HCT116 (cell line): ENCODE measurements at regions not wholly inside any gene's neighbourhood (a gene's known extent, or its start where the extent isn't known, plus 50 kb on each side); places are given as distances from the start of the nearest gene placed in this dataset.

Experiments
- ATAC-seq: fragments of 200-7000 bp; cut with Tn5 transposase; 2 replicates; pipeline ENCODE4 v1.9.1; 2020; ENCODE audit warnings: mild to moderate bottlenecking, moderate library complexity
- BruUV-seq: library from RNA; stranded (reverse); fragments of 400-500 nt; replicated peaks from 2 replicates; lab custom pipeline; 2021; lab: Mats Ljungman, UMichigan
- CTCF ChIA-PET: fragments of 300-600 bp; sonication (Branson Sonifier 250); formaldehyde crosslinking; loops from one replicate; lab custom pipeline; 2021; ENCODE audit warnings: antibody characterized with exemption; lab: Charles Lee
- POLR2A ChIA-PET: fragments of 300-600, 350-600 bp; sonication (Branson Sonifier 250); formaldehyde crosslinking; loops from one replicate; lab custom pipeline; 2021; ENCODE audit warnings: antibody characterized with exemption; lab: Charles Lee
- RAD21 ChIA-PET, 2 experiments: fragments of 300-600 bp; sonication (Branson Sonifier 250); formaldehyde crosslinking; loops; one replicate each; lab custom pipeline; 2023; ENCODE audit warnings: low total read pairs in 2 of 2; ENCODE audit not compliant: uncharacterized antibody in 2 of 2, unreplicated experiment in 2 of 2, low non-redundant PET in 1 of 2; lab: Charles Lee
- DNase-seq: peaks from one replicate; pipeline ENCODE4 v3.0.0-alpha.2; 2010; ENCODE audit warnings: low read depth, low spot score
- H2AFZ ChIP-seq: fragments of 200-600 bp; shearing (Covaris generic), sonication (generic); 2 replicates; pipeline ENCODE4 v1.6.1; 2017; ENCODE audit warnings: low read depth, mixed run types, mixed read lengths, antibody characterized with exemption, low read length; ENCODE audit not compliant: poor library complexity, severe bottlenecking
- H3K27ac ChIP-seq: 2 replicates; pipeline ENCODE4 v1.5.1; 2012; ENCODE audit warnings: low read depth, low read length
- H3K27me3 ChIP-seq: fragments of 200-600 bp; sonication (generic); 2 replicates; pipeline ENCODE4 v1.6.1; 2016; ENCODE audit warnings: mixed run types, low read length, mixed read lengths; ENCODE audit not compliant: insufficient read depth
- H3K36me3 ChIP-seq, 2 experiments: fragments of 200-500 bp in 1 of 2; fragments of 200-600 bp in 1 of 2; sonication (Bioruptor generic) in 1 of 2; sonication (generic) in 1 of 2; 2 replicates each; pipeline versions ENCODE4 v1.5.1 to v1.6.1; 2014 to 2016; ENCODE audit warnings: low read length in 2 of 2, inconsistent platforms in 1 of 2, mixed read lengths in 1 of 2, mixed run types in 1 of 2; ENCODE audit not compliant: insufficient read depth in 2 of 2, control insufficient read depth in 1 of 2
- H3K4me1 ChIP-seq, 2 experiments: fragments of 200-600 bp in 1 of 2; sonication (generic) in 1 of 2; 2 replicates each; pipeline versions ENCODE4 v1.5.1 to v1.6.1; 2012 to 2017; ENCODE audit warnings: low read length in 2 of 2, inconsistent platforms in 1 of 2, mild to moderate bottlenecking in 1 of 2, mixed read lengths in 1 of 2, mixed run types in 1 of 2, moderate library complexity in 1 of 2; ENCODE audit not compliant: insufficient read depth in 2 of 2, control insufficient read depth in 1 of 2
- H3K4me2 ChIP-seq: fragments of 200-600 bp; sonication (generic); 2 replicates; pipeline ENCODE4 v1.6.1; 2017; ENCODE audit warnings: mixed run types, low read length, mixed read lengths
- H3K4me3 ChIP-seq, 2 experiments: fragments of 200-600 bp in 1 of 2; sonication (generic) in 1 of 2; replicated peaks in 1 of 2; 2 replicates each; pipeline ENCODE4 v1.5.1; 2011 to 2016; ENCODE audit warnings: low read length in 2 of 2, control low read depth in 1 of 2, low read depth in 1 of 2, mild to moderate bottlenecking in 1 of 2, mixed read lengths in 1 of 2, mixed run types in 1 of 2
- H3K79me2 ChIP-seq: fragments of 200-600 bp; sonication (generic); 2 replicates; pipeline ENCODE4 v1.6.1; 2017; ENCODE audit warnings: mild to moderate bottlenecking, mixed run types, low read length, moderate library complexity, mixed read lengths; ENCODE audit not compliant: insufficient read depth
- H3K9ac ChIP-seq: fragments of 200-600 bp; sonication (generic); 2 replicates; pipeline ENCODE4 v1.6.1; 2016; ENCODE audit warnings: low read length, mixed read lengths
- H3K9me2 ChIP-seq: fragments of 200-600 bp; sonication (generic), shearing (Covaris generic); 2 replicates; pipeline ENCODE4 v1.6.1; 2017; ENCODE audit warnings: mixed run types, mild to moderate bottlenecking, moderate library complexity; ENCODE audit not compliant: insufficient read depth
- H3K9me3 ChIP-seq, 2 experiments: fragments of 200-500 bp in 1 of 2; fragments of 200-600 bp in 1 of 2; sonication (Bioruptor generic) in 1 of 2; sonication (generic) in 1 of 2; 2 replicates each; pipeline ENCODE4 v1.6.1; 2014 to 2017; ENCODE audit warnings: low read length in 2 of 2, mixed read lengths in 2 of 2, inconsistent platforms in 1 of 2, low read depth in 1 of 2, mild to moderate bottlenecking in 1 of 2, mixed run types in 1 of 2, moderate library complexity in 1 of 2; ENCODE audit not compliant: control insufficient read depth in 1 of 2, insufficient read depth in 1 of 2
- H4K20me1 ChIP-seq: fragments of 200-600 bp; sonication (generic), shearing (Covaris generic); 2 replicates; pipeline ENCODE4 v1.6.1; 2017; ENCODE audit warnings: mixed run types, mild to moderate bottlenecking, moderate library complexity; ENCODE audit not compliant: insufficient read depth
- ATF3 ChIP-seq: IDR thresholded peaks from 2 replicates; pipeline ENCODE4 v1.6.1; 2012
- CBX3 ChIP-seq: IDR thresholded peaks from 2 replicates; pipeline ENCODE4 v1.6.1; 2012; ENCODE audit warnings: low read depth
- CEBPB ChIP-seq: IDR thresholded peaks from 2 replicates; pipeline ENCODE4 v1.6.1; 2012; ENCODE audit warnings: low read depth
- EGR1 ChIP-seq: IDR thresholded peaks from 2 replicates; pipeline ENCODE4 v1.6.1; 2012; ENCODE audit warnings: low read depth
- ELF1 ChIP-seq: IDR thresholded peaks from 2 replicates; pipeline ENCODE4 v1.6.1; 2012; ENCODE audit warnings: low read depth, borderline replicate concordance
- EZH2phosphoT487 ChIP-seq: fragments of 200-600 bp; IDR thresholded peaks from 2 replicates; pipeline ENCODE4 v1.6.1; 2018; ENCODE audit warnings: antibody characterized with exemption, borderline replicate concordance
- JUND ChIP-seq: IDR thresholded peaks from 2 replicates; pipeline ENCODE4 v1.6.1; 2012
- MAX ChIP-seq: IDR thresholded peaks from 2 replicates; pipeline ENCODE4 v1.6.1; 2012
- POLR2A ChIP-seq: IDR thresholded peaks from 2 replicates; pipeline ENCODE4 v1.7.0; 2011; ENCODE audit warnings: borderline replicate concordance; ENCODE audit not compliant: insufficient read depth, insufficient read length; ENCODE audit errors: extremely low read depth
- POLR2AphosphoS5 ChIP-seq: IDR thresholded peaks from 2 replicates; pipeline ENCODE4 v1.6.1; 2011; ENCODE audit warnings: mild to moderate bottlenecking, low read depth, low read length, moderate library complexity
- RAD21 ChIP-seq: IDR thresholded peaks from 2 replicates; pipeline ENCODE4 v1.6.1; 2012; ENCODE audit warnings: low read depth, mild to moderate bottlenecking
- REST ChIP-seq: IDR thresholded peaks from 2 replicates; pipeline ENCODE4 v1.6.1; 2012; ENCODE audit warnings: low read depth
- SIN3A ChIP-seq: IDR thresholded peaks from 2 replicates; pipeline ENCODE4 v1.6.1; 2012; ENCODE audit warnings: low read depth
- SP1 ChIP-seq: IDR thresholded peaks from 2 replicates; pipeline ENCODE4 v1.6.1; 2012; ENCODE audit warnings: low read depth
- SRF ChIP-seq: IDR thresholded peaks from 2 replicates; pipeline ENCODE4 v1.6.1; 2012; ENCODE audit warnings: low read depth
- TCF7L2 ChIP-seq: IDR thresholded peaks from 2 replicates; pipeline ENCODE4 v1.7.0; 2011; ENCODE audit warnings: borderline replicate concordance, inconsistent platforms; ENCODE audit not compliant: insufficient read depth, insufficient read length; ENCODE audit errors: extremely low read depth
- ZFX ChIP-seq: fragments of 450-650 bp; IDR thresholded peaks from 2 replicates; pipeline ENCODE4 v1.6.1; 2017
- ZNF274 ChIP-seq: fragments of 200-500 bp; sonication (Bioruptor generic); IDR thresholded peaks from 2 replicates; pipeline ENCODE4 v1.6.1; 2014; ENCODE audit warnings: mild to moderate bottlenecking, low read depth, low read length, inconsistent platforms
- intact Hi-C: fragments of 100-400 bp; cut with micrococcal nuclease; formaldehyde crosslinking; loops from 2 replicates; pipeline ENCODE4 v1.10.0; 2022

- H3K79me2 ChIP-seq, result no peaks in the 10 kb centered on the region
- ChIA-PET CTCF (no interaction called here), RAD21 (no interaction called here), POLR2A (no interaction called here)
- DNase-seq (no peak), ATAC-seq (no peak)
- H3K4me2 ChIP-seq, result no peak overlapping the region
- TF ChIP-seq TCF7L2 (no peak), ATF3 (no peak), POLR2A (no peak), JUND (no peak), SIN3A (no peak), CEBPB (no peak), SP1 (no peak), POLR2AphosphoS5 (no peak), ZFX (no peak)
- H3K9me3 ChIP-seq, result no peaks in the 10 kb centered on the region
- H3K27ac ChIP-seq, result no peak overlapping the region
- no peaks in the 10 kb centered on the region for H3K9me2 ChIP-seq
- intact Hi-C loops, result no loop called here
- no peaks in the 10 kb centered on the region for H3K4me1 ChIP-seq
- no peak overlapping the region for H3K9ac ChIP-seq
- no peak overlapping the region for H3K4me3 ChIP-seq
- H3K36me3 ChIP-seq, result no peaks in the 10 kb centered on the region
- H3K27me3 ChIP-seq, result peaks cover 50% of the 10 kb centered on the region
- no peak overlapping the region for H2AFZ ChIP-seq
- BruUV-seq, result no TSS peak
- H4K20me1 ChIP-seq, result no peaks in the 10 kb centered on the region
These were observed 432.2 kb upstream of the SPRED2 start for GRCh38 chr2:65864619-65865018.

GRCh38 chr2:65863713-65864112, 431.3 kb upstream of the SPRED2 start:
- no TSS peak for BruUV-seq
- CTCF ChIA-PET, result no interaction called here

More at GRCh38 chr2:65863713-65864112, 431.3 kb upstream of the SPRED2 start:
- Histone ChIP-seq H2AFZ (no peak overlapping the region), H3K4me1 (no peaks in the 10 kb centered on the region), H3K4me3 (no peak overlapping the region), H3K79me2 (no peaks in the 10 kb centered on the region), H3K36me3 (no peaks in the 10 kb centered on the region), H3K4me2 (no peak overlapping the region), H3K27ac (no peak overlapping the region), H3K27me3 (peaks cover 48% of the 10 kb centered on the region), H4K20me1 (no peaks in the 10 kb centered on the region), H3K9me2 (no peaks in the 10 kb centered on the region), H3K9me3 (no peaks in the 10 kb centered on the region), H3K9ac (no peak overlapping the region)
- no peak for DNase-seq
- TF ChIP-seq SIN3A (no peak), SRF (no peak), REST (no peak), EZH2phosphoT487 (no peak), POLR2AphosphoS5 (no peak), ZNF274 (no peak), ZFX (no peak), MAX (no peak), RAD21 (no peak), CEBPB (no peak), SP1 (no peak), EGR1 (no peak), POLR2A (no peak), ELF1 (no peak), CBX3 (no peak)
- ChIA-PET RAD21 (no interaction called here), POLR2A (no interaction called here)
- ATAC-seq, result no peak
- intact Hi-C loops, result no loop called here
